Motor neuron (in vitro differentiated cells): ENCODE measurements at regions not wholly inside any gene's neighbourhood (a gene's known extent, or its start where the extent isn't known, plus 50 kb on each side); places are given as distances from the start of the nearest gene placed in this dataset.
A peak's percentile ranks its signal among the peaks of the same experiment; 100 is the strongest.

ENCODE experiments used
- ATAC-seq, 8 experiments: fragments of 200-7000 bp; cut with Tn5 transposase; replicated peaks in 6 of 8; 2 replicates each; pipeline ENCODE4 v1.8.0; 2021; ENCODE audit warnings: mild to moderate bottlenecking in 8 of 8, moderate library complexity in 8 of 8
- H3K27ac ChIP-seq, 2 donors: fragments of 250-450 bp; sonication (Bioruptor Pico); 2 replicates each; pipeline ENCODE4 v1.9.0; 2021; ENCODE audit warnings: antibody characterized with exemption in 2 of 2, mild to moderate bottlenecking in 2 of 2, moderate library complexity in 1 of 2
- H3K4me1 ChIP-seq, 2 donors: fragments of 250-450 bp; sonication (Bioruptor Pico); replicated peaks in 1 of 2; 2 replicates each; pipeline ENCODE4 v1.6.1; 2021; ENCODE audit warnings: antibody characterized with exemption in 2 of 2, mild to moderate bottlenecking in 2 of 2, moderate library complexity in 1 of 2
- H3K4me3 ChIP-seq, 5 donors: fragments of 250-450 bp; sonication (Bioruptor Pico); 2 replicates each; pipeline ENCODE4 v1.9.0; 2021; ENCODE audit warnings: antibody characterized with exemption in 5 of 5, mild to moderate bottlenecking in 5 of 5, moderate library complexity in 4 of 5
- WGBS, 10 experiments: fragments of 450-650 bp; shearing (Covaris generic); methylation state at CpG; one replicate each; pipeline ENCODE4 v1.0.0; 2022; 5-methylcytosine and 5-hydroxymethylcytosine counted together
- in situ Hi-C, 9 experiments: fragments of 400-800 bp; cut with MboI; loops; one replicate each; pipeline ENCODE4 v1.15.0; 2021; ENCODE audit warnings: low sequenced_read_pairs in 9 of 9, low pct_unique_long_range_greater_than_20kb in 2 of 9; ENCODE audit not compliant: unreplicated experiment in 9 of 9

- no peak for ATAC-seq
- Histone ChIP-seq H3K4me3 (no peak overlapping the region), H3K27ac (no peak overlapping the region), H3K4me1 (peaks cover 0 to 5% of the 10 kb centered on the region in 2 donors)
- in situ Hi-C loops: no loop called here
- 0 to 100% (median 97%) methylated on average over 1 of the region's 1 CpG for WGBS, 10 experiments
Observed at GRCh38 chr13:70662231-70662940, 554.1 kb upstream of the KLHL1 start.

GRCh38 chr13:70644052-70644451 lies 535.8 kb upstream of the KLHL1 start:
- Histone ChIP-seq H3K4me1 (peaks cover 0 to 27% of the 10 kb centered on the region in 2 donors), H3K27ac (no peak overlapping the region), H3K4me3 (no peak overlapping the region)
- 0 to 100% (median 80%) methylated on average over 1 to 6 of the region's 6 CpGs; no CpG with 5 or more reads in 1 of the 10 experiments for WGBS, 10 experiments
- in situ Hi-C loops: no loop called here
- no peak for ATAC-seq

GRCh38 chr13:70634893-70635292 lies 526.6 kb upstream of the KLHL1 start:
- Histone ChIP-seq H3K27ac (no peak overlapping the region), H3K4me3 (no peak overlapping the region), H3K4me1 (no peaks in the 10 kb centered on the region)
- in situ Hi-C loops: no loop called here
- no peak for ATAC-seq
- WGBS, 10 experiments: 67 to 100% (median 93%) methylated on average over 1 to 3 of the region's 3 CpGs; no CpG with 5 or more reads in 2 of the 10 experiments

GRCh38 chr13:70630247-70630646 lies 522.0 kb upstream of the KLHL1 start:
- no peak overlapping the region for H3K4me3 ChIP-seq
- H3K27ac ChIP-seq: no peak overlapping the region
- H3K4me1 ChIP-seq: no peaks in the 10 kb centered on the region
- in situ Hi-C loops: no loop called here
- 0 to 80% (median 33%) methylated on average over 1 to 2 of the region's 2 CpGs for WGBS, 10 experiments
- no peak for ATAC-seq

- in situ Hi-C loops: no loop called here
- Histone ChIP-seq H3K4me3 (no peak overlapping the region), H3K4me1 (peaks cover 0 to 23% of the 10 kb centered on the region in 2 donors), H3K27ac (no peak overlapping the region)
- ATAC-seq: peak in 2 of 8 experiments; percentile 15 to 34
Observed at GRCh38 chr13:70623239-70623638, 515.0 kb upstream of the KLHL1 start.

- WGBS, 10 experiments: 3 to 57% (median 19%) methylated on average over 2 to 5 of the region's 5 CpGs; no CpG with 5 or more reads in 1 of the 10 experiments
- Histone ChIP-seq H3K4me3 (no peak overlapping the region), H3K27ac (no peak overlapping the region), H3K4me1 (peaks cover 0 to 24% of the 10 kb centered on the region in 2 donors)
- in situ Hi-C loops: no loop called here
- no peak for ATAC-seq
Observed at GRCh38 chr13:70622796-70623195, 514.5 kb upstream of the KLHL1 start.

GRCh38 chr13:70619936-70620335 lies 511.7 kb upstream of the KLHL1 start:
- Histone ChIP-seq H3K4me3 (no peak overlapping the region), H3K4me1 (peaks cover 0 to 32% of the 10 kb centered on the region in 2 donors), H3K27ac (no peak overlapping the region)
- 10 to 100% (median 73%) methylated on average over 2 of the region's 2 CpGs for WGBS, 10 experiments
- in situ Hi-C loops: no loop called here
- ATAC-seq: peak in 4 of 8 experiments; percentile 37 to 71 (median 50)

- Histone ChIP-seq H3K4me3 (no peak overlapping the region), H3K27ac (no peak overlapping the region), H3K4me1 (peaks cover 7 to 35% of the 10 kb centered on the region in 2 donors)
- ATAC-seq: peak in 5 of 8 experiments; percentile 26 to 65 (median 47)
- WGBS, 10 experiments: 11 to 75% (median 42%) methylated on average over 1 to 3 of the region's 3 CpGs
- in situ Hi-C loops: no loop called here
Observed at GRCh38 chr13:70616847-70617246, 508.6 kb upstream of the KLHL1 start.

- in situ Hi-C loops: no loop called here
- peaks cover 7 to 23% of the 10 kb centered on the region in 2 donors for H3K4me1 ChIP-seq
- H3K4me3 ChIP-seq: no peak overlapping the region
- WGBS, 10 experiments: 0 to 100% (median 49%) methylated on average over 1 of the region's 1 CpG; no CpG with 5 or more reads in 4 of the 10 experiments
- no peak for ATAC-seq
- H3K27ac ChIP-seq: no peak overlapping the region
Observed at GRCh38 chr13:70613295-70613694, 505.0 kb upstream of the KLHL1 start.

- Histone ChIP-seq H3K27ac (no peak overlapping the region), H3K4me3 (no peak overlapping the region), H3K4me1 (peaks cover 7 to 23% of the 10 kb centered on the region in 2 donors)
- WGBS, 10 experiments: 33 to 87% (median 61%) methylated on average over 1 to 2 of the region's 2 CpGs; no CpG with 5 or more reads in 1 of the 10 experiments
- no peak for ATAC-seq
- in situ Hi-C loops: no loop called here
Observed at GRCh38 chr13:70612881-70613280, 504.6 kb upstream of the KLHL1 start.

- no peak for ATAC-seq
- in situ Hi-C loops: no loop called here
- WGBS, 10 experiments: 2 to 100% (median 47%) methylated on average over 1 to 4 of the region's 4 CpGs
- Histone ChIP-seq H3K4me1 (no peaks in the 10 kb centered on the region), H3K4me3 (no peak overlapping the region), H3K27ac (no peak overlapping the region)
Observed at GRCh38 chr13:70604448-70604847, 496.2 kb upstream of the KLHL1 start.

- Histone ChIP-seq H3K4me3 (no peak overlapping the region), H3K4me1 (no peaks in the 10 kb centered on the region), H3K27ac (no peak overlapping the region)
- in situ Hi-C loops: no loop called here
- 0 to 92% (median 53%) methylated on average over 1 to 3 of the region's 3 CpGs for WGBS, 10 experiments
- ATAC-seq: no peak
Observed at GRCh38 chr13:70593716-70594115, 485.5 kb upstream of the KLHL1 start.

- H3K4me3 ChIP-seq: no peak overlapping the region
- ATAC-seq: no peak
- in situ Hi-C loops: no loop called here
- H3K27ac ChIP-seq: no peak overlapping the region
- peaks cover 0 to 9% of the 10 kb centered on the region in 2 donors for H3K4me1 ChIP-seq
- WGBS, 10 experiments: 0 to 100% (median 87%) methylated on average over 1 to 4 of the region's 4 CpGs; no CpG with 5 or more reads in 1 of the 10 experiments
Observed at GRCh38 chr13:70585109-70585508, 476.9 kb upstream of the KLHL1 start.

GRCh38 chr13:70580825-70581224 lies 472.6 kb upstream of the KLHL1 start:
- ATAC-seq: no peak
- Histone ChIP-seq H3K4me3 (no peak overlapping the region), H3K27ac (no peak overlapping the region), H3K4me1 (peaks cover 0 to 9% of the 10 kb centered on the region in 2 donors)
- in situ Hi-C loops: no loop called here
